Prostate gland (tissue), 2 donors: ENCODE measurements at regions not wholly inside any gene's neighbourhood (a gene's known extent, or its start where the extent isn't known, plus 50 kb on each side); places are given as distances from the start of the nearest gene placed in this dataset.

Experiments used
- CTCF ChIP-seq, 4 experiments: fragments of 200-600 bp in 2 of 4; fragments of 450-650 bp in 2 of 4; sonication (generic) in 2 of 4; IDR thresholded peaks; 1 replicate in 3 of 4; 2 replicates in 1 of 4; pipeline ENCODE4 v1.5.1; 2016 to 2019; ENCODE audit warnings: antibody characterized with exemption in 4 of 4, mild to moderate bottlenecking in 2 of 4, moderate library complexity in 2 of 4
- POLR2A ChIP-seq: fragments of 450-650 bp; IDR thresholded peaks from one replicate; pipeline ENCODE4 v1.6.1; 2016; ENCODE audit warnings: antibody characterized with exemption, mild to moderate bottlenecking

- no peak for TF ChIP-seq CTCF (IDR thresholded peaks at IDR 0.05)
- TF ChIP-seq POLR2A = no peak
These were observed 93.9 kb upstream of the EGLN3 start for GRCh38 chr14:34044666-34045306.
